Mucosa of descending colon (tissue), 3 donors: ENCODE measurements at regions not wholly inside any gene's neighbourhood (a gene's known extent, or its start where the extent isn't known, plus 50 kb on each side); places are given as distances from the start of the nearest gene placed in this dataset.

Experiments used
- ATAC-seq: fragments of 200-7000 bp; cut with Tn5 transposase; one replicate; pipeline ENCODE4 v1.9.1; 2020; ENCODE audit warnings: mild to moderate bottlenecking, moderate library complexity
- DNase-seq, 3 donors: peaks; one replicate each; pipeline ENCODE4 v3.0.0-alpha.2; 2020
- H3K36me3 ChIP-seq: fragments of 200-600 bp; one replicate; pipeline ENCODE4 v1.8.0; 2021; ENCODE audit warnings: low read depth, mild to moderate bottlenecking
- H3K4me1 ChIP-seq: fragments of 200-600 bp; one replicate; pipeline ENCODE4 v1.8.0; 2021; ENCODE audit warnings: low read depth, mild to moderate bottlenecking
- H3K4me3 ChIP-seq: fragments of 200-600 bp; one replicate; pipeline ENCODE4 v1.8.0; 2021; ENCODE audit warnings: mild to moderate bottlenecking
- H3K9me3 ChIP-seq: fragments of 200-600 bp; one replicate; pipeline ENCODE4 v1.8.0; 2021; ENCODE audit warnings: mild to moderate bottlenecking
- CTCF ChIP-seq: fragments of 200-600 bp; IDR thresholded peaks from one replicate; pipeline ENCODE4 v1.8.0; 2022; ENCODE audit warnings: antibody characterized with exemption, mild to moderate bottlenecking
- intact Hi-C, 2 donors: fragments of 100-400 bp; cut with DNase I in 1 of 2; cut with micrococcal nuclease in 1 of 2; formaldehyde crosslinking; loops; one replicate each; pipeline versions ENCODE4 v1.11.0 to v1.11.1; 2022; cut with DNase I, micrococcal nuclease
- donor health status: DM: no; HTN: no; CAD: no; lungs with moderate emphysema.
- donor health status: DM: no; HTN: no; CAD: no.
- donor health status: DM: no; HTN: yes; CAD: no.

- H3K36me3 ChIP-seq = no peaks in the 10 kb centered on the region
- ATAC-seq = no peak
- no peaks in the 10 kb centered on the region for H3K9me3 ChIP-seq
- intact Hi-C loops = no loop called here
- no peaks in the 10 kb centered on the region for H3K4me1 ChIP-seq
- DNase-seq = no peak
- no peak for TF ChIP-seq CTCF
- H3K4me3 ChIP-seq = no peak overlapping the region
Measured at GRCh38 chr2:67559156-67559555, 162.0 kb downstream of the ETAA1 start.

GRCh38 chr2:67560771-67561456 is 163.8 kb downstream of the ETAA1 start:
- intact Hi-C loops = no loop called here
- ATAC-seq (no peak), DNase-seq (no peak)
- no peak overlapping the region for H3K4me3 ChIP-seq
- H3K4me1 ChIP-seq = no peaks in the 10 kb centered on the region
- no peaks in the 10 kb centered on the region for H3K9me3 ChIP-seq
- TF ChIP-seq CTCF = no peak
- H3K36me3 ChIP-seq = no peaks in the 10 kb centered on the region

DNA sequence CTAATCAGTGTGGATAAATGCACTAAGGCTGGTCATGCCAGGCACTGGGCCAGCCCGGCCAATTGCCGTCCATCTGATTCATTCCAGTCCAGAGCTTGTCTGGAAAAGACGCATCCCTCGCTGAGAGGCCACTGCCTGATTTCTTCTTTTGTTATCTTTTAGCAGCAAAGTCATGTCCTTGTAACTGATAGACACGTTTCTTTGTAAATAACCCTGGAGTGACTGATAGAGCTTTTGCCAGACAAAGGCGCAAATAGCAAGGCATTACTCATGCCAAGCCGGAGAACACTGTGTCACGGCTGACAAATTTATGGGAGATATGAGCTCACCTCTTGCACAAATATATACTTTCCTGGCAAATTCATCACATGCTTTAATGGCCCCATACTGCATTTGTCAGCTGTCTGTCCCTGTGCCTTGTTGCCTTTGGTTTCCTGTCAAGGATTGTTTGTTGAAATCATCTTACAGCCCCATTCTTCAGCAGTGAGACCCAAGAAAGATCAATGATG is 164.4 kb downstream of the ETAA1 start:
- no peaks in the 10 kb centered on the region for H3K36me3 ChIP-seq
- no peak overlapping the region for H3K4me3 ChIP-seq
- intact Hi-C loops = no loop called here
- no peaks in the 10 kb centered on the region for H3K4me1 ChIP-seq
- no peaks in the 10 kb centered on the region for H3K9me3 ChIP-seq
- peak in 1 of 3 donors; percentile 4 for DNase-seq
- TF ChIP-seq CTCF = no peak
- ATAC-seq = peak; percentile 89

- no peak overlapping the region for H3K4me3 ChIP-seq
- H3K4me1 ChIP-seq = no peaks in the 10 kb centered on the region
- H3K9me3 ChIP-seq = no peaks in the 10 kb centered on the region
- DNase-seq = no peak
- no peak for ATAC-seq
- H3K36me3 ChIP-seq = no peaks in the 10 kb centered on the region
- TF ChIP-seq CTCF = no peak
- intact Hi-C loops = no loop called here
Measured at GRCh38 chr2:67564076-67564475, 166.9 kb downstream of the ETAA1 start.

GRCh38 chr2:67564626-67565025 is 167.5 kb downstream of the ETAA1 start:
- intact Hi-C loops = no loop called here
- no peak for TF ChIP-seq CTCF
- Histone ChIP-seq H3K9me3 (no peaks in the 10 kb centered on the region), H3K4me1 (no peaks in the 10 kb centered on the region), H3K4me3 (no peak overlapping the region), H3K36me3 (no peaks in the 10 kb centered on the region)
- DNase-seq (no peak), ATAC-seq (no peak)

DNA sequence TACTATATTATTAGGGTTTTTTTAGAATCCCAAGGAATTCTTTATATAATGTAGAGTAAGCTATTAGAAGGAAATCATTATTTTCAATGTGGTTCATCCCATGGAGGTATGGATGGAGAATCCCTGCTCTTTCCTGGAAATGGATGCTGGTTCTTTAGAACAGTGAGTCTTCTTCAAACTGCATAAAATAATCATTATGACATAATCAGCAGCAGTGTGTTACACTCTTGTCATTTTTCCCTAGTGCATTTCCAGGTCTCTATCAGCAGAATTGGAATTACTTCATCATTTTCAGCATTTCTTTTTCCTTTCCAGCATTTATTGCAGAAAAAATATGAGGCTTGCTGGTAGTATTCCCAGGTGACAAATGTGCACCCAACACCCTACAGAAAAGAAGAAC is 168.1 kb downstream of the ETAA1 start:
- DNase-seq (no peak), ATAC-seq (no peak)
- H3K9me3 ChIP-seq = no peaks in the 10 kb centered on the region
- H3K4me3 ChIP-seq = no peak overlapping the region
- intact Hi-C loops = no loop called here
- no peaks in the 10 kb centered on the region for H3K4me1 ChIP-seq
- H3K36me3 ChIP-seq = no peaks in the 10 kb centered on the region
- no peak for TF ChIP-seq CTCF
